GM12878 (cell line): ENCODE measurements at regions not wholly inside any gene's neighbourhood (a gene's known extent, or its start where the extent isn't known, plus 50 kb on each side); places are given as distances from the start of the nearest gene placed in this dataset.

Experiments
- ATAC-seq: fragments of 200-7000 bp; cut with Tn5 transposase; 3 replicates; pipeline ENCODE4 v1.9.1; 2020; ENCODE audit warnings: mild to moderate bottlenecking, moderate library complexity
- BruUV-seq: library from RNA; stranded (reverse); fragments of 400-500 nt; replicated peaks from 2 replicates; lab custom pipeline; 2021; lab: Mats Ljungman, UMichigan
- CTCF ChIA-PET: fragments of 300-600 bp; sonication (Branson Sonifier 250); formaldehyde crosslinking; extraction: SDS; loops from one replicate; lab custom pipeline; 2021; ENCODE audit warnings: inconsistent platforms; lab: Yijun Ruan, JAX
- POLR2A ChIA-PET: fragments of 350-600 bp; formaldehyde crosslinking; extraction: SDS; loops from one replicate; lab custom pipeline; 2021; ENCODE audit warnings: inconsistent platforms; lab: Charles Lee
- RAD21 ChIA-PET: fragments of 300-600 bp; sonication (Branson Sonifier 250); formaldehyde crosslinking; loops from one replicate; lab custom pipeline; 2023; ENCODE audit warnings: antibody characterized with exemption; ENCODE audit not compliant: unreplicated experiment; lab: Charles Lee
- SMC1A ChIA-PET: fragments of 300-600 bp; sonication (Branson Sonifier 250); formaldehyde crosslinking; loops from one replicate; lab custom pipeline; 2023; ENCODE audit not compliant: unreplicated experiment, uncharacterized antibody; lab: Charles Lee
- DNase-seq: peaks from one replicate; pipeline ENCODE4 v3.0.0-alpha.2; 2011; ENCODE audit warnings: low read depth, low spot score
- FAIRE-seq: peaks from 3 replicates; lab custom pipeline; 2011; peaks lifted over from hg19 to GRCh38; lab: Jason Lieb, UNC
- H2AFZ ChIP-seq: 2 replicates; pipeline ENCODE4 v1.6.0; 2011; ENCODE audit warnings: low read depth, low read length, control low read depth; ENCODE audit not compliant: control insufficient read depth
- H3K27ac ChIP-seq: 2 replicates; pipeline ENCODE4 v1.5.1; 2011; ENCODE audit warnings: control low read depth; ENCODE audit not compliant: control insufficient read depth, insufficient read depth
- H3K27me3 ChIP-seq, 2 experiments: replicated peaks in 1 of 2; 2 replicates each; pipeline versions ENCODE4 v1.6.0 to v1.6.1; 2011; ENCODE audit warnings: low read length in 1 of 2; ENCODE audit not compliant: control insufficient read depth in 2 of 2, insufficient read depth in 2 of 2
- H3K36me3 ChIP-seq, 2 experiments: 2 replicates each; pipeline ENCODE4 v1.5.1; 2011; ENCODE audit warnings: low read length in 1 of 2; ENCODE audit not compliant: control insufficient read depth in 2 of 2, insufficient read depth in 2 of 2
- H3K4me1 ChIP-seq: 2 replicates; pipeline ENCODE4 v1.6.1; 2011; ENCODE audit warnings: mild to moderate bottlenecking, low read length, moderate library complexity, mixed read lengths; ENCODE audit not compliant: control insufficient read depth, insufficient read depth
- H3K4me2 ChIP-seq: 2 replicates; pipeline ENCODE4 v1.6.0; 2011; ENCODE audit warnings: control low read depth; ENCODE audit not compliant: control insufficient read depth, insufficient read depth
- H3K4me3 ChIP-seq: fragments of 200-600 bp; sonication (generic); 2 replicates; pipeline ENCODE4 v1.5.1; 2016
- H3K79me2 ChIP-seq: 2 replicates; pipeline ENCODE4 v1.6.0; 2011; ENCODE audit warnings: low read length; ENCODE audit not compliant: control insufficient read depth, insufficient read depth
- H3K9ac ChIP-seq: 2 replicates; pipeline ENCODE4 v1.8.0; 2011; ENCODE audit warnings: low read length, control low read depth, mixed read lengths; ENCODE audit not compliant: control insufficient read depth, insufficient read depth
- H3K9me3 ChIP-seq: replicated peaks from 3 replicates; pipeline ENCODE4 v1.5.1; 2011; ENCODE audit warnings: mild to moderate bottlenecking, low read length; ENCODE audit not compliant: control insufficient read depth, insufficient read depth
- H4K20me1 ChIP-seq: 2 replicates; pipeline ENCODE4 v1.6.0; 2011; ENCODE audit not compliant: control insufficient read depth, insufficient read depth
- FOS ChIP-seq: IDR thresholded peaks from 3 replicates; pipeline ENCODE4 v1.6.1; 2011; ENCODE audit warnings: borderline replicate concordance; ENCODE audit not compliant: insufficient read length; ENCODE audit errors: extremely low read depth
- IKZF2 ChIP-seq, 2 experiments: fragments of 450-650 bp; IDR thresholded peaks; 2 replicates each; pipeline ENCODE4 v1.6.1; 2017; ENCODE audit warnings: mild to moderate bottlenecking in 2 of 2, moderate library complexity in 2 of 2
- IRF4 ChIP-seq: IDR thresholded peaks from 2 replicates; pipeline ENCODE4 v1.6.1; 2011; ENCODE audit warnings: low read depth, low read length
- RAD21 ChIP-seq: IDR thresholded peaks from 2 replicates; pipeline ENCODE4 v1.6.1; 2011; ENCODE audit warnings: mild to moderate bottlenecking, low read depth, low read length, moderate library complexity; ENCODE audit not compliant: insufficient read depth
- RAD51 ChIP-seq: fragments of 450-650 bp; IDR thresholded peaks from 2 replicates; pipeline ENCODE4 v1.6.1; 2016; ENCODE audit warnings: moderate library complexity, mild to moderate bottlenecking, inconsistent platforms
- SMC3 ChIP-seq: IDR thresholded peaks from 2 replicates; pipeline ENCODE4 v1.6.1; 2011; ENCODE audit warnings: low read length, improper control_type of control experiment, borderline replicate concordance
- ZBED1 ChIP-seq: IDR thresholded peaks from 2 replicates; pipeline ENCODE4 v1.6.1; 2016; ENCODE audit warnings: borderline replicate concordance
- WGBS: methylation state at CpG from one replicate; pipeline ENCODE4 v1.1.6; 2016; ENCODE audit warnings: low lambda C conversion rate; ENCODE audit not compliant: insufficient replicate concordance, insufficient coverage; ENCODE audit errors: missing lambda C conversion rate; 5-methylcytosine and 5-hydroxymethylcytosine counted together
- in situ Hi-C: fragments of 300-500 bp; cut with MboI; formaldehyde crosslinking; loops from 9 replicates; pipeline ENCODE4 v1.14.3; 2018; ENCODE audit warnings: mixed read lengths
- intact Hi-C: fragments of 100-400 bp; cut with micrococcal nuclease; formaldehyde crosslinking; loops from one replicate; pipeline ENCODE4 v1.14.2; 2022; ENCODE audit not compliant: unreplicated experiment
- TF ChIP-seq, protein P1 (sequence below): fragments of 450-650 bp; IDR thresholded peaks from 2 replicates; pipeline ENCODE4 v1.6.1; 2017; ENCODE audit warnings: mild to moderate bottlenecking

DNA sequence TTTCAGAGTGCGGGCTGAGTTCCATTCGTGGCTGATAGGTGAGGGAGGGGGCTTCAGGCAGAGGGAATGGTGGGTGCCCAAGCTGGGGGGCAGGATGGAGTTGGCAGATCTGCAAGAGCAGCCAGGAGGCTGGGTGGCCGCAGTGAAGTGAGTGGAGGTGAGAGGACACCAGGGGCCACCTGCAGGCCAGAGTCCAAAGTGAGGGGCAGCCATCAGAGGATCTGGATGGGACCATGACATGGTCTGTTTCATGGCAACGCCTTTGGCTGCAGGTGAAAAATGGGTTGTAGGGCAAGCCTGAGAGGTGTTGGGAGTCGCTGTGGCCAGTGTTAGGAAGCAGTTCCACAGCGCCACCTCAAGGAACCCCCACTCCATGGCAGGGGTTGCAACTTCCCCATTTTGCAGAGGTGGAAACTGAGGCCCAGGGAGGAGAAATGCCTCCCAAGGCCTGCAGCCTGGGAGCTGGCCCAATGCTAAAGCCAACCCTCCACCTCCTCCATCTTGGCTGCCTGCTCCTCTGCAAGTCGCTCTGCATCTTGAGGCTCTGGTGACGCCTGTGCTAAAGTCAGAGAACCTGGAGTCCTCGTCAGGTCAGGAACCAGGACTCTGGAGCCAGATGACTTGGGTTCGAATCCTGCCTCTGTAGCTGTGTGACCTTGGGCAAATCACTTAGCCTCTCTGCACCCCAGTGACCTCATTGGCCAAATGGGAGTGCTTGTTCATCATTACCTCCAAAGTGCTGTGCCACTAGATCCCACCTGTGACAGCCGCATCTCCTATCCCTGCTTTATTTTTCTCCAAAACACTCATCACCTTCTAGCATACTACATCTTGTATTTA, 153.8 kb downstream of the CEBPB start:
- no peak overlapping the region for H3K27ac ChIP-seq
- no peak overlapping the region for H3K9ac ChIP-seq
- no peak for ATAC-seq
- ChIA-PET RAD21 (no interaction called here), SMC1A (no interaction called here), CTCF (no interaction called here), POLR2A (no interaction called here)
- BruUV-seq = no TSS peak
- WGBS = 73% methylated on average over 11 of the region's 11 CpGs
- no peaks in the 10 kb centered on the region for H3K79me2 ChIP-seq
- H3K4me3 ChIP-seq = no peak overlapping the region
- no peaks in the 10 kb centered on the region for H3K9me3 ChIP-seq
- H3K27me3 ChIP-seq = no peaks in the 10 kb centered on the region
- no peaks in the 10 kb centered on the region for H3K36me3 ChIP-seq
- in situ Hi-C loops = no loop called here
- no peak overlapping the region for H3K4me2 ChIP-seq
- no peaks in the 10 kb centered on the region for H4K20me1 ChIP-seq
- intact Hi-C loops = no loop called here
- DNase-seq = no peak
- no peak for TF ChIP-seq RAD51
- peak; percentile 24 for TF ChIP-seq RAD21
- TF ChIP-seq, all 136 proteins: peak for 1
- FAIRE-seq = no peak
- H3K4me1 ChIP-seq = peaks cover 52% of the 10 kb centered on the region
- H2AFZ ChIP-seq = no peak overlapping the region

DNA sequence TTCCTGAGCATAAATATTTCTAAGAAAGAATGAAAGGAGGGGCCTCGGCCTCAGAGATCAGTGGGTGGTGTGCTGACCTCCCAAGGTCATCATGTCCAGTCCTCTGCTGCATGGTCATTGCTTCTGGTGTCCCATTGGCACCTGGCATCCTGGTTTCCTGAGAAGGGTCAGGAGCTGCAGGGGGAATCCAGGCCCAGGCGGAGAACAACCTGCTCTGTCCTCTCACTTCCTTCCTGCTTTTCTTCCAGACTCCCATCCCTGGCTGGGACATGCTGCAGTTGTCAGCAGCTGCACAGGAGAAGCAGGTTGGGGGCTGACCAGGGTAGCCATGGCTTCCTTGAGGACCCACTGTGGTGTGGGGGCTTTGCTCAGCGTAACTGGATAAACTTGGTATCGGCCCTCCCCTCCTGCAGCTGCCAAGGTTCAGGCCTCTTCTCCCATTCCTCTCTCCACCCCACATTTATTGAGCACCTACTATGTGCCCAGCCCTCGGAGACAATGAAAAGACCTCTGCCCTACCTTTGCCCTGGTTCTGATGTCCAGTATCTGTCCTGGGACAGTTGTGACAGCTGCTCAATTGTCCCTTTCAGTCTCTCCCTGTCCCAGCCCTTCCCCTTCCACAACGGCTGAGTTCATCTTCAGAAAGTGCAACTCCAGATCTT, 155.2 kb downstream of the CEBPB start:
- Histone ChIP-seq H3K4me3 (no peak overlapping the region), H3K79me2 (no peaks in the 10 kb centered on the region), H3K27me3 (no peaks in the 10 kb centered on the region), H2AFZ (no peak overlapping the region), H3K36me3 (no peaks in the 10 kb centered on the region), H4K20me1 (no peaks in the 10 kb centered on the region), H3K9ac (no peak overlapping the region), H3K4me2 (no peak overlapping the region), H3K27ac (no peak overlapping the region), H3K9me3 (no peaks in the 10 kb centered on the region), H3K4me1 (peaks cover 41% of the 10 kb centered on the region)
- POLR2A ChIA-PET = no interaction called here
- SMC1A ChIA-PET = no interaction called here
- RAD21 ChIA-PET = no interaction called here
- WGBS = 19% methylated on average over 6 of the region's 6 CpGs
- CTCF ChIA-PET = no interaction called here
- in situ Hi-C loops (no loop called here), intact Hi-C loops (no loop called here)
- ATAC-seq = no peak
- no TSS peak for BruUV-seq
- no peak for FAIRE-seq
- no peak for DNase-seq
- TF ChIP-seq IKZF2 (IDR thresholded peaks at IDR 0.05) (no peak), SMC3 (no peak), ZBED1 (no peak), IRF4 (no peak), FOS (no peak)
- TF ChIP-seq, protein P1, sequence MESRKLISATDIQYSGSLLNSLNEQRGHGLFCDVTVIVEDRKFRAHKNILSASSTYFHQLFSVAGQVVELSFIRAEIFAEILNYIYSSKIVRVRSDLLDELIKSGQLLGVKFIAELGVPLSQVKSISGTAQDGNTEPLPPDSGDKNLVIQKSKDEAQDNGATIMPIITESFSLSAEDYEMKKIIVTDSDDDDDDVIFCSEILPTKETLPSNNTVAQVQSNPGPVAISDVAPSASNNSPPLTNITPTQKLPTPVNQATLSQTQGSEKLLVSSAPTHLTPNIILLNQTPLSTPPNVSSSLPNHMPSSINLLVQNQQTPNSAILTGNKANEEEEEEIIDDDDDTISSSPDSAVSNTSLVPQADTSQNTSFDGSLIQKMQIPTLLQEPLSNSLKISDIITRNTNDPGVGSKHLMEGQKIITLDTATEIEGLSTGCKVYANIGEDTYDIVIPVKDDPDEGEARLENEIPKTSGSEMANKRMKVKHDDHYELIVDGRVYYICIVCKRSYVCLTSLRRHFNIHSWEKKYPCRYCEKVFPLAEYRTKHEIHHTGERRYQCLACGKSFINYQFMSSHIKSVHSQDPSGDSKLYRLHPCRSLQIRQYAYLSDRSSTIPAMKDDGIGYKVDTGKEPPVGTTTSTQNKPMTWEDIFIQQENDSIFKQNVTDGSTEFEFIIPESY = no peak
